Rectal smooth muscle tissue (tissue), 1 donor: ENCODE measurements at regions not wholly inside any gene's neighbourhood (a gene's known extent, or its start where the extent isn't known, plus 50 kb on each side); places are given as distances from the start of the nearest gene placed in this dataset.

Experiments
- H3K27ac ChIP-seq: one replicate; pipeline ENCODE4 v1.7.0; 2013; ENCODE audit warnings: low read depth, low read length, inconsistent platforms
- H3K27me3 ChIP-seq: one replicate; pipeline ENCODE4 v1.7.0; 2013; ENCODE audit warnings: low read length; ENCODE audit not compliant: control insufficient read depth, insufficient read depth
- H3K36me3 ChIP-seq: one replicate; pipeline ENCODE4 v1.7.0; 2013; ENCODE audit warnings: low read length; ENCODE audit not compliant: control insufficient read depth, insufficient read depth
- H3K4me1 ChIP-seq: one replicate; pipeline ENCODE4 v1.7.0; 2013; ENCODE audit warnings: low read length; ENCODE audit not compliant: control insufficient read depth, insufficient read depth
- H3K4me3 ChIP-seq: one replicate; pipeline ENCODE4 v1.7.0; 2013; ENCODE audit warnings: low read length
- H3K9ac ChIP-seq: one replicate; pipeline ENCODE4 v1.7.0; 2013; ENCODE audit warnings: low read length

DNA sequence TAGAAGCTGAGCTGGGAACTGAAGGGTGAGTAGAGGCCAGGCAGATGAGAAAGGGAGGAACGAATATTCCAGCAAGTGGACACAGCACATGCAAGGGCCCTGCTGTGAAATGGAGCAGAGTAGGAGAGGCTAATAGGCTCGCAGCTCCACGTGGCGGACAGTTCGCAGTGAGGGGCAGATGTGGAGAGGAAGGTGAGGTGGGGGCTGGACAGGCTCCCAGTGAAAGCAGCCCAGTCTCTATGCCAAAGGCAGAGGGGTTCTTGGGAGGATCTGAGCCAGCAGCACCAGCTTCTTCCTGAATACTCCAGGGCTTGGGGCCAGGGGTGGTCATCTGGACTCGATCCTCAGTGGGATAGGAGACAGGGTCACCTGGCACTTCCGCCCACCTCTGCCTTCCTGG lies 81.0 kb downstream of the CEBPB start:
- H3K36me3 ChIP-seq = no peaks in the 10 kb centered on the region
- H3K9ac ChIP-seq = no peak overlapping the region
- H3K27me3 ChIP-seq = no peaks in the 10 kb centered on the region
- H3K27ac ChIP-seq = no peak overlapping the region
- H3K4me3 ChIP-seq = no peak overlapping the region
- no peaks in the 10 kb centered on the region for H3K4me1 ChIP-seq

DNA sequence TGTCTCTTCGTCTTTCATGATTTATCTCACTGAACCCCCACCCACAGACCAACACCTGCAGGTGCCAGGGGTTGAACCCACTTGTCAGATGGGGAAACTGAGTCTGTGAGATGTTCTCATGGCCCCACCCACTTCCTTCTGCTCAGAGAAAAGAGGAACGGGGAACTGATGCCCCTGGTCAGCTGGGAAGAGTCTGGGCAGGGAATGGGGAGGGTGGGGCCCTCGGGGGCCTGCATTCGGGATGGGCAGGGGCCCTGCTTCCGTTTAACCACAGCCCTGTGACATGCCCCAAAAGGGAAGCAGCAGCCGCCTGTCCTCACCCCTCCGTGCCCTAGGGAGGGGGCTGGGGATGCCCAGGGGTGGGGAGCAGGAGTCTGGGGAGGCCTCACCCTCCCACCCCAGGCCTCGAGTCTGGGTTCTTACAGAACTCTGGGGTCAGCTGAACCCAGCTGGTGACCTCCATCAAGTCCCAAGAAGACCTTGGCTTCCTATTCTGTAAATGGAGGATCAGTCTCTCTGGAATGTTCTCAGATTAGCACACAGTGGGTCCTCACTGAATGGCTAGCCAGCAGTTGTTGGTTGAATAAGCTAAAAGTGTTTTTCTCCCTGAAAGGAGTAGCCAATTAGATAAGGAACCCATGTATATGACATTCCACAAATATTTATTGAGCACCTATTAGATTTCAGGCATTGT lies 81.5 kb downstream of the CEBPB start:
- no peaks in the 10 kb centered on the region for H3K36me3 ChIP-seq
- no peaks in the 10 kb centered on the region for H3K27me3 ChIP-seq
- H3K4me1 ChIP-seq = no peaks in the 10 kb centered on the region
- no peak overlapping the region for H3K9ac ChIP-seq
- no peak overlapping the region for H3K4me3 ChIP-seq
- no peak overlapping the region for H3K27ac ChIP-seq

DNA sequence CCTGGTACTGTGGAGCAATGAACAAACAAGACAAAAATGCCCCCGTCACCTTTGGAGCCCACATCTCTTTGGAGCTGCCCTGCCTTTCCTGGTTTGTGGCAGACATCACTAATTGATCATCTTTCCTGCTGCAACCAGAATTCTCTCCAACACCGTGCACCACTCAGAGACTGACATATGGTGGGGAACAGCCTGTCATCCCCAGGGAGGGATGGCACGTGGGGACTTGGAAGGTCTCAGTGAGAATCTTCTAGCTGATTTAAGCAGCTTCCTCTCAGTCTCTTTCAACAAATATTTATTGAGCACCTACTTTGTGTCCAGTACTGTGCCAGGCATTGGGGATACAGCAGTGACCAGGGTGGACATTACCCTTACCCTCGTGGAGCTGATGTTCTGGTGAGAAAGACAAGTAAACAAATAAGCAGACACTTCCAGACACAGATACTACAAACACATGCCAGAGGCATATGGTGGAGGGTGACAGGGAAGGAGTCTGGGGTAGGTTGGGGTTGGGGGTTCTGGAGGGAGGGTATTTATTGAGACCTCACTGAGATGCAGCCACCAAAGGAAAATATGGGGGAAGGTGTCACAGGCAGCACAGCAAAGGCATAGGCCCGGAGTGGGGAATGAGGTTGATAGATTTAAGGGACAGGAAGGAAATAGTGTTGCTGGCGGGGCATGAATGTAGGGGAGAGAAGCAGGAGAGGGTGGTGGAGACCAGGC lies 82.3 kb downstream of the CEBPB start:
- Histone ChIP-seq H3K9ac (no peak overlapping the region), H3K4me1 (no peaks in the 10 kb centered on the region), H3K27ac (no peak overlapping the region)

DNA sequence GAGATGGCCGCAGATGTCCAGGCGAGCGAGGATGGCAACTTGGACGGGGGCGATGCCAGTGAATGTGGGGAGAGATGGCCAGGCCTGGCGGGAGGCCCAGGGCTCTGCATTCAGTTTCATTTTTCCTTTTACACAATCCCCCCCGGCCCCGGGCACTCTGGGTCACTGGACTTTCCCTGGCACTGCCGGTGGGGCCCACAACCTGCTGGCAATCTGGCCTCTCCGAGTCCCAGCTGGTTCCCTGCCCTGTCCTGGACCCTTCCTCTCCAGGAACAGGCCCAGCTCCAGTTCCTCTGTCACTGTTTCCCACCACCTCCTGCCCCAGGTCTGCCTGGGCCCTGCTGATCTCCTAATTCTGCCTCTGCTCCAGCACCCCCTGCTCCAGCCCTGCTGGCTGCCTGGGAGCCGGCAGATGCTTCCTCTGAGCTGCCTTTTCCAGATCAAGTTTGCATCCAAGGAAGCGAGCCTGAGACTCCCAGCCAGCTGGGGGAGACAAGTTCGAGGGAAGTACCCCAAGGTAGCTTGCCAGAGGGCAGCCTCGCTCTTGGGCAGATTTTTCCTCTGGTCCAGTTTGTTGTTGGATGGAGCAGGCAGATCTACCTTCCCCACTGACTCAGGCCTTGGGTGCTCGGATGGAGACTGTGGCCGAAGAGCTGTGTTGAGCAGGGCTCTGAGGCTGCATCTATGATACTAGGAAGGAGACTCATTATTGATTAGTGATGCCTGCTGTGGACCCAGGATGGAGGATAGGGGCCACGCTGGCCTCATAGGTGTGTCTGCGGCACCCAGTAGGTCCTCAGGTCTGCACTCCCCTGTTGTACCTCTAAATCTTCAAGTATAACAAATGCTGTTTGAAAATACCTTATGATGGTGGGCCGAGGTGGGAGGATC lies 83.2 kb downstream of the CEBPB start:
- Histone ChIP-seq H3K4me1 (no peaks in the 10 kb centered on the region), H3K9ac (no peak overlapping the region), H3K27me3 (no peaks in the 10 kb centered on the region), H3K36me3 (no peaks in the 10 kb centered on the region), H3K4me3 (no peak overlapping the region), H3K27ac (peak overlapping the region; percentile 3)

More for the DNA sequence above, 82.3 kb downstream of the CEBPB start:
- H3K4me3 ChIP-seq = no peak overlapping the region
- H3K36me3 ChIP-seq = no peaks in the 10 kb centered on the region
- H3K27me3 ChIP-seq = no peaks in the 10 kb centered on the region

DNA sequence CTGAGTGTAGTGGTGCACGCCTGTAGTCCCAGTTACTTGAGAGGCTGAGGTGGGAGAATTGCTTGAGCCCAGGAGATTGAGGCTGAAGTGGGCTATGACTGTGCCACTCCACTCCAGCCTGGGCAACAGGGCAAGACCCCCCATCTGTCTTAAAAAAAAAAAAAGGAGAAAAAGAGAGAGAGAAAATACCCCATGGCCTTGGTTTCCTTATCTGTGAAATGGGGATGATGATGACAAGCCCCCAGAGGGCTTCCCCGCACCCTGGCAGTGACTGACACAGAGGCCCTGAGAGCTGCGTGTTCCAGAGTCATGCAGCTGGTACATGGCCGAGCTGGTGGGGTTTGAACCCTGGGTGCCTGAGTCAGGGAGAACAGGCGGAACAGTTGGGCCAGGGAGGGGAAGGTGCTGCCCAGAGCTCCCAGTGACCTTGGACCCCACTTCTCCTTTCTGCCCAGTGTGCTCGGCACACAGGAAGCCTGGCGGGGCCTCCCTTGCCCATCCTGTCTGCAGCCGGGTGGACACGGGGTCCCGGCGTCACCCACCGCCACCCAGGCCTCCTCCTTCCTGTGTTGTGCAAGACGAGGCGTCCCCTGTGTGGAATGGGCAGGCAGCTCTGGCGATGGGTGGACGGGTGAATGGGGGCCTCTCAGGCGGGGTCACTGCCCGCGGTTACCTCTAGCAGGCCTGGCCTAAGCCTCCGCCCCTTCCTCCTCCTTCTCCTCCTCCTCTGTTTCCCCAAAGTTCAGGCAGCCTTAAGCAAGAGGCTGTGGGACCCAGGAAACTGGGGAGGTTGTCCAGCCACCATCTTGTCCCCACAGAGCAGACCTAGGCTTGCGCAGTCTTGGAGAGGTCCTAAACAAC lies 84.2 kb downstream of the CEBPB start:
- Histone ChIP-seq H3K4me3 (no peak overlapping the region), H3K9ac (no peak overlapping the region), H3K27ac (no peak overlapping the region), H3K4me1 (no peaks in the 10 kb centered on the region), H3K36me3 (no peaks in the 10 kb centered on the region), H3K27me3 (no peaks in the 10 kb centered on the region)

DNA sequence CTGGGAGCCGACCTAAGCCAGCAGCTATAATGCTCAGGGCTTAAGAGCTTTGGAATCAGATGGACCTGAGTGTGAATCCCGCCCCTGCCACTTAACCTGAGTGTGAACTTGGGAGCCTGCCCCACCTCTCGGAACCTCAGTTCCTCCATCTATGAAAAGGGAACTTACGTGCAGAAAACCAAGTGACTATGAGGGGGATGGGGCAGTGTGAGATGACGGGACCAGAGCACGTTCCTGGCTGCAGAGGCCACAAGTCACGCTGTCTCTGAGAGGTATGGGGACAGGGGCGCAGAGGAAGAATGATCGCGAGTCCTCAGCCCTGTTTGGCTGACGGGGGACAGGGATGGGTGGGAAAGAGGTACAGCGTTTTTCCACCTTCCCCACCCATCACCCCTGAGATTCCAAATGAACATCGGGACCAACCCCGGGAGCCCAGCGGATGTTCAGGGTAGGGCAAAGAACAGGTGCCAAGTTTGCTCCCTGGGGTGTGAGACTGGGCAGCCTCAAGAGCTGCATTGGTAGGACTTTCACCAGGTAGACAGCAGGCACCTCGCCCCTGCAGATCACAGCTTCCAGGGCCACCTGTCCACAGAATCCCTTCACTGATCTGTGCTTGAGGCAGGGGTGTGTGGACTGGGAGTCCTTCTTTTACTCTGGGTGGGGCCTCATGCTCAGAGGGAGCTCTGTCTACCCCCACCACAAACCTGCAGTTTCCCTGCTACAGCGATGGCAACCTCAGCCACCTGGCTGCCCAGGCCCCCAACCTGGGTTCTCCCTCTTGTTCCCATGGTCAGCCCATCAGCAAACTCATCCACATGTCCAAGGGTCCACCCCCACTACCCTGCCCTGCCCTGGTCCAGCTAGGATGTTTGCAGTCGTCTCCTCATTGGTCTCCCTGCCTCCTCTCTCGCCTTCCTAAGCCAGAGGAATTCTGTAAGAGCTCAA lies 85.8 kb downstream of the CEBPB start:
- Histone ChIP-seq H3K4me1 (no peaks in the 10 kb centered on the region), H3K27me3 (no peaks in the 10 kb centered on the region), H3K36me3 (no peaks in the 10 kb centered on the region), H3K4me3 (no peak overlapping the region), H3K27ac (no peak overlapping the region), H3K9ac (no peak overlapping the region)

DNA sequence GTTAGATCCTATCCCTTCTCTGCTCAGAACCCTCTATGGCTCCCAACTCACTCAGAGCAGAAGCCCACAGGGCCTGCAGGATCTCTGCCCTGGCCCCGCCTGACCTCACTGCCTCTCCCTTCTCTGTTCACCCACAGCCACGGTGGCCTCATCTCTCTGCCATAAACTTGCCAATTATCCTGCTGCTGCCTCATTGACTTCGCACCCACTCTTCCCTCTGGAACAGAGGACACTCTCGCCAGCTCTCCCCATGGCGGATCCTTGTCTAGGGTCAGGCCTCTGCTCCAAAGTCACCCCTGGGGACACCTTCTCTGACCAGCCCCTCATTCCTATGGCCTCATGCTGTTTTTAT lies 86.4 kb downstream of the CEBPB start:
- Histone ChIP-seq H3K27ac (no peak overlapping the region), H3K27me3 (no peaks in the 10 kb centered on the region), H3K9ac (no peak overlapping the region)

DNA sequence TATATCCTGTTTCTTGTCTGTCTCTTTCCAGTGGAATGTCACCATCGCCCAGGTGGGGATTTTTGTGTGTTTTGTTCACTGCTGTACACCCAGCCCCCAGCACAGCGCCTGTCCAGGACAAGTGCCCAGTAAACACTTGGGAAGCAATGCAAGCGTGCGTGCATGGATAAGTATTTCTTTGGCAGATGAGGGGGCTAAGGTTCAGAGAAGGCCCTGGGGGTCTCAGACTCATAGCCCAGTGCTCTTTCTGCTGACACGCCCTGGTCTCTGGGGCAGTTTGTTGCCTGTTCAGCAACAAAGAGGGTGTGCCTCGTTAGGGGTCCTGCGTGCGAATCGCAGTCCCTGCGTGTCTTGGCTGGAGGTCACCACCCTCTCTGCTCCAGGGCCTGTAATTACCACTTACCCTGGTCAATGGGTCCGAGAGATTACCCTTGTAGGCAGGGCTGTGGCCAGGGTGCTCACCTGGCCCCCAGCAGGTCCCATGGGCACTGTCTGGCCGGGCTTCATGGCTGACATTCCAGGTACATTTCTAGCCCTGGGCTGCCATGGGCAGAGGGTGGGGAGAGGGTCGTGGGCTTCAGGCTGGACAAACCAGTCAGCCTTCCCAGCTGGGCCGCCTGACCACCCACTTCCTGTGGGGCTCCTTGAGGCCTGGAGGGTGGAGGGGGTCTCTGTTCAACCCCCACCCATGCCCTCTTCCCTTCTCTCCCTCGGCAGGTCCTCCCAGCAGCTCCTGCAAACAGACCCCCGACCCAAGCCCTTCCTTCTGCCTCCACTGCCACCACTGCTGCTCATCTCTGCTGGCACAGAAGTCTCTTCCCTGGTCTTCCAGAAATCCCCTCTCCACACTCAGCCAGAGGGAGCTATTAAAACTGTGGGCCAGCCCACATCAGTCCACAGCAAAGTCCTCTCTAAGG lies 87.1 kb downstream of the CEBPB start:
- H3K27ac ChIP-seq = no peak overlapping the region
- no peaks in the 10 kb centered on the region for H3K27me3 ChIP-seq
- no peaks in the 10 kb centered on the region for H3K4me1 ChIP-seq
- no peak overlapping the region for H3K4me3 ChIP-seq
- H3K36me3 ChIP-seq = no peaks in the 10 kb centered on the region
- H3K9ac ChIP-seq = no peak overlapping the region

More for the DNA sequence above, 86.4 kb downstream of the CEBPB start:
- Histone ChIP-seq H3K36me3 (no peaks in the 10 kb centered on the region), H3K4me1 (no peaks in the 10 kb centered on the region), H3K4me3 (no peak overlapping the region)

DNA sequence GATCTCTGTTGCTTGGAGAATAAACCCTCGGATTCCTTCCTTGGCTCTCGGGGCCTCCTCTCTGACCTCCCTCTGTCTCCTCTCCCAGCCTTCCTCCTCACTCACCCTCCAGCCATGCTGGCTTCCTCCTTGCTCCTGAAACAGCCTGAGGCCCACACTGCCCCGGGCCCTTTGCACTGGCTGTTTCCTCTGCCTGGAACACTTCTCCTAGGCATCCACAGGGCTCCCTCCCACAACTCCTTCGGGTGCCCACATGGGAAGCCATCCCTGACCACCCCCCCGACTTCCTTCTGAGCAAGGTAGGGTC lies 87.7 kb downstream of the CEBPB start:
- Histone ChIP-seq H3K27ac (no peak overlapping the region), H3K9ac (no peak overlapping the region), H3K4me3 (no peak overlapping the region), H3K4me1 (no peaks in the 10 kb centered on the region), H3K27me3 (no peaks in the 10 kb centered on the region), H3K36me3 (no peaks in the 10 kb centered on the region)

DNA sequence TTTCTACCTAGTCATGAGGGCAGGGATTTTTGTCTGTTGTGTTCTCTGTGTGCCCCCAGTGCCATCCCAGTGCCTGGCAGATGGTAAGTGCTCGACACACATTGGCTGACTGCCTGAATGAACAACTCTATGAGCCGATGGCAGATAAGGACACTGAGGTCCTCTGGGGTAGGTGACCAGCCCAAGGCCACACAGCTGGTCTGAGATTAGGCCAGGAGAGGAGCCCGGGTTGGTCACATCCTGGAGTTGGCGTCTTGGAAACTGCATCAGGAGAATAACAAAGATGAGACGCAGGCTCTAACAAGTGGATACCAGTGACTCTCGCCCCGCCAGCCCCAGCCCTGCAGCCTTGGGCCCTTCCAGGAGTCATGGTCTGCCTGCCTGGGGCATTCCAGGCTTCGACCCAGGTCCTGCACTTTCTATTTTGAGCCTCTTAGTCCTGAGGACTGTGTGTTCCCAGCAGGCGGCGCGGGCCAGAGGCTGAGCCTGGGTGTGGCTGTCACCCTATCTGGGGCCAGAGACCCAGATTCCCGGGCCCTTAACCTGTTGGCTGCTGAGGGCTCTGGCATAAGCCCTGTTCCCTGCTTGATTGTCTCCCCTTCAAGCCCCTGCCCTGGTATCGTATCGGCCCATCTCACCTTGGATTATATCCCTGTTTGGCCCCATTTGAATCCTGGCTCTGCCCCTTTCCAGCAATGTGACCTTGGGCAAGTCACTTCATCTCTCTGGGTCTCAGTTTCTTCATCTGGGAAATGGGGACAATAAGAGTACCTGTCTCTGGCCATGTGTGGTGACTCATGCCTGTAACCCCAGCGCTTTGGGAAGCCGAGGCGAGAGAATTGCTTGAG lies 88.3 kb downstream of the CEBPB start:
- Histone ChIP-seq H3K36me3 (no peaks in the 10 kb centered on the region), H3K4me1 (no peaks in the 10 kb centered on the region), H3K27ac (no peak overlapping the region), H3K27me3 (no peaks in the 10 kb centered on the region), H3K4me3 (no peak overlapping the region), H3K9ac (no peak overlapping the region)
